ENCODE measurements at regions not wholly inside any gene's neighbourhood (a gene's known extent, or its start where the extent isn't known, plus 50 kb on each side); places are given as distances from the start of the nearest gene placed in this dataset. TPM values are rescaled to one million over a fixed set of nuclear protein-coding genes. Genes with fewer than 3 reads are reported as not detected.

Small RNA genes lying in the stretch of these regions (small RNA-seq; reads per million reads assigned to genes)
- gene RF00026 (ENCODE audit: insufficient read depth): not detected
- not detected for gene RNU7-90P (ENCODE audit: insufficient read depth)
